ENCODE measurements at regions not wholly inside any gene's neighbourhood (a gene's known extent, or its start where the extent isn't known, plus 50 kb on each side); places are given as distances from the start of the nearest gene placed in this dataset.
"Not testable (repeated sequence)": the region's sequence is repeated elsewhere in the genome, so short reads cannot be mapped to it uniquely, and the experiment has no call there.

- no CpG with 5 or more reads among the region's 4 CpGs for WGBS (ENCODE audit: extremely low coverage, insufficient coverage, insufficient read length)
- H2BK12ac ChIP-seq (ENCODE audit: low read length): no peak overlapping the region
- H2AK5ac ChIP-seq (ENCODE audit: low read length): no peak overlapping the region
Observed at GRCh38 chr7:113188396-113188795, 70.0 kb upstream of the SMIM30 start.

GRCh38 chr7:113179313-113179712 is 61.0 kb upstream of the SMIM30 start:
- Histone ChIP-seq H3K79me2 (ENCODE audit: control insufficient read depth, insufficient read depth, low read length, poor library complexity) (no peaks in the 10 kb centered on the region), H3K18ac (ENCODE audit: low read length) (no peak overlapping the region), H2BK5ac (ENCODE audit: low read depth, low read length, poor library complexity) (no peak overlapping the region), H3K14ac (ENCODE audit: low read length) (no peak overlapping the region), H4K12ac (ENCODE audit: low read depth, low read length) (no peak overlapping the region), H3K9me3 (ENCODE audit: insufficient read depth, low read depth, low read length) (no peaks in the 10 kb centered on the region), H2AK5ac (ENCODE audit: low read length) (no peak overlapping the region), H3K4me2 (ENCODE audit: low read length) (no peak overlapping the region), H3K36me3 (ENCODE audit: control insufficient read depth in 1 of 2, insufficient read depth in 2 of 2, low read length in 2 of 2) (no peaks in the 10 kb centered on the region), H3K79me1 (ENCODE audit: low read length) (no peaks in the 10 kb centered on the region), H3K27me3 (ENCODE audit: insufficient read depth, low read length) (no peaks in the 10 kb centered on the region), H4K91ac (ENCODE audit: low read depth, low read length) (no peak overlapping the region), H4K8ac (ENCODE audit: low read depth, low read length) (no peak overlapping the region), H3K4me1 (ENCODE audit: control insufficient read depth in 1 of 2, insufficient read depth in 2 of 2, low read length in 2 of 2) (no peaks in the 10 kb centered on the region), H2BK120ac (ENCODE audit: insufficient read depth, low read length, poor library complexity) (no peak overlapping the region), H3K4ac (ENCODE audit: low read depth, low read length) (no peak overlapping the region), H3K27ac (ENCODE audit: low read depth, low read length) (no peak overlapping the region), H2BK12ac (ENCODE audit: low read length) (no peak overlapping the region), H2AFZ (ENCODE audit: insufficient read depth, low read length, poor library complexity) (no peak overlapping the region), H3K9ac (ENCODE audit: low read length) (no peak overlapping the region), H3K23ac (ENCODE audit: low read length) (no peak overlapping the region), H3K4me3 (ENCODE audit: low read depth, low read length) (no peak overlapping the region)
- peak; percentile 41 to 70 for DNase-seq
- WGBS (ENCODE audit: extremely low coverage, insufficient coverage, insufficient read length): no CpG with 5 or more reads among the region's 2 CpGs

More at GRCh38 chr7:113188396-113188795, 70.0 kb upstream of the SMIM30 start:
- DNase-seq: no peak
- H3K79me2 ChIP-seq (ENCODE audit: control insufficient read depth, insufficient read depth, low read length, poor library complexity): no peaks in the 10 kb centered on the region
- no peaks in the 10 kb centered on the region for H3K36me3 ChIP-seq (ENCODE audit: control insufficient read depth in 1 of 2, insufficient read depth in 2 of 2, low read length in 2 of 2)
- H4K91ac ChIP-seq (ENCODE audit: low read depth, low read length): no peak overlapping the region
- no peak overlapping the region for H3K4ac ChIP-seq (ENCODE audit: low read depth, low read length)
- no peak overlapping the region for H3K4me3 ChIP-seq (ENCODE audit: low read depth, low read length)
- no peak overlapping the region for H3K18ac ChIP-seq (ENCODE audit: low read length)
- H3K4me2 ChIP-seq (ENCODE audit: low read length): no peak overlapping the region
- H3K79me1 ChIP-seq (ENCODE audit: low read length): no peaks in the 10 kb centered on the region
- H2BK5ac ChIP-seq (ENCODE audit: low read depth, low read length, poor library complexity): no peak overlapping the region
- H3K9me3 ChIP-seq (ENCODE audit: insufficient read depth, low read depth, low read length): no peaks in the 10 kb centered on the region
- no peak overlapping the region for H2AFZ ChIP-seq (ENCODE audit: insufficient read depth, low read length, poor library complexity)
- no peak overlapping the region for H3K23ac ChIP-seq (ENCODE audit: low read length)
- no peak overlapping the region for H3K14ac ChIP-seq (ENCODE audit: low read length)
- H4K8ac ChIP-seq (ENCODE audit: low read depth, low read length): no peak overlapping the region
- no peaks in the 10 kb centered on the region for H3K4me1 ChIP-seq (ENCODE audit: control insufficient read depth in 1 of 2, insufficient read depth in 2 of 2, low read length in 2 of 2)
- no peaks in the 10 kb centered on the region for H3K27me3 ChIP-seq (ENCODE audit: insufficient read depth, low read length)
- H3K9ac ChIP-seq (ENCODE audit: low read length): no peak overlapping the region
- no peak overlapping the region for H2BK120ac ChIP-seq (ENCODE audit: insufficient read depth, low read length, poor library complexity)
- H3K27ac ChIP-seq (ENCODE audit: low read depth, low read length): no peak overlapping the region
- H4K12ac ChIP-seq (ENCODE audit: low read depth, low read length): no peak overlapping the region

- Histone ChIP-seq H2BK5ac (ENCODE audit: low read depth, low read length, poor library complexity) (no peak overlapping the region), H4K8ac (ENCODE audit: low read depth, low read length) (no peak overlapping the region), H3K27me3 (ENCODE audit: insufficient read depth, low read length) (no peaks in the 10 kb centered on the region), H2BK120ac (ENCODE audit: insufficient read depth, low read length, poor library complexity) (no peak overlapping the region), H4K12ac (ENCODE audit: low read depth, low read length) (no peak overlapping the region), H3K4me2 (ENCODE audit: low read length) (no peak overlapping the region), H3K36me3 (ENCODE audit: control insufficient read depth in 1 of 2, insufficient read depth in 2 of 2, low read length in 2 of 2) (no peaks in the 10 kb centered on the region), H2AK5ac (ENCODE audit: low read length) (no peak overlapping the region), H3K14ac (ENCODE audit: low read length) (no peak overlapping the region), H3K23ac (ENCODE audit: low read length) (no peak overlapping the region), H3K4me1 (ENCODE audit: control insufficient read depth in 1 of 2, insufficient read depth in 2 of 2, low read length in 2 of 2) (no peaks in the 10 kb centered on the region), H3K9ac (ENCODE audit: low read length) (no peak overlapping the region), H4K91ac (ENCODE audit: low read depth, low read length) (no peak overlapping the region), H3K27ac (ENCODE audit: low read depth, low read length) (no peak overlapping the region), H3K79me2 (ENCODE audit: control insufficient read depth, insufficient read depth, low read length, poor library complexity) (no peaks in the 10 kb centered on the region), H3K18ac (ENCODE audit: low read length) (no peak overlapping the region), H3K4me3 (ENCODE audit: low read depth, low read length) (no peak overlapping the region), H3K4ac (ENCODE audit: low read depth, low read length) (no peak overlapping the region), H3K79me1 (ENCODE audit: low read length) (no peaks in the 10 kb centered on the region), H3K9me3 (ENCODE audit: insufficient read depth, low read depth, low read length) (no peaks in the 10 kb centered on the region), H2AFZ (ENCODE audit: insufficient read depth, low read length, poor library complexity) (no peak overlapping the region), H2BK12ac (ENCODE audit: low read length) (no peak overlapping the region)
- WGBS (ENCODE audit: extremely low coverage, insufficient coverage, insufficient read length): no CpG with 5 or more reads among the region's 3 CpGs
- DNase-seq: no peak
Observed at GRCh38 chr7:113176836-113177235, 58.5 kb upstream of the SMIM30 start.

GRCh38 chr7:113176180-113176579 is 57.8 kb upstream of the SMIM30 start:
- not testable (repeated sequence) for H3K27ac ChIP-seq (ENCODE audit: low read depth, low read length); H3K9ac ChIP-seq (ENCODE audit: low read length); H4K12ac ChIP-seq (ENCODE audit: low read depth, low read length); H2BK120ac ChIP-seq (ENCODE audit: insufficient read depth, low read length, poor library complexity); H3K4me2 ChIP-seq (ENCODE audit: low read length); H3K79me1 ChIP-seq (ENCODE audit: low read length); DNase-seq; H3K23ac ChIP-seq (ENCODE audit: low read length); H3K36me3 ChIP-seq (ENCODE audit: control insufficient read depth in 1 of 2, insufficient read depth in 2 of 2, low read length in 2 of 2); H3K4me1 ChIP-seq (ENCODE audit: control insufficient read depth in 1 of 2, insufficient read depth in 2 of 2, low read length in 2 of 2); H3K9me3 ChIP-seq (ENCODE audit: insufficient read depth, low read depth, low read length); H3K27me3 ChIP-seq (ENCODE audit: insufficient read depth, low read length); H3K4ac ChIP-seq (ENCODE audit: low read depth, low read length); H4K8ac ChIP-seq (ENCODE audit: low read depth, low read length); H2BK12ac ChIP-seq (ENCODE audit: low read length); H3K14ac ChIP-seq (ENCODE audit: low read length); H3K79me2 ChIP-seq (ENCODE audit: control insufficient read depth, insufficient read depth, low read length, poor library complexity); H4K91ac ChIP-seq (ENCODE audit: low read depth, low read length); H2AFZ ChIP-seq (ENCODE audit: insufficient read depth, low read length, poor library complexity); H2BK5ac ChIP-seq (ENCODE audit: low read depth, low read length, poor library complexity); H3K18ac ChIP-seq (ENCODE audit: low read length); H3K4me3 ChIP-seq (ENCODE audit: low read depth, low read length); H2AK5ac ChIP-seq (ENCODE audit: low read length)
